ENCODE measurements at regions not wholly inside any gene's neighbourhood (a gene's known extent, or its start where the extent isn't known, plus 50 kb on each side); places are given as distances from the start of the nearest gene placed in this dataset.

DNA sequence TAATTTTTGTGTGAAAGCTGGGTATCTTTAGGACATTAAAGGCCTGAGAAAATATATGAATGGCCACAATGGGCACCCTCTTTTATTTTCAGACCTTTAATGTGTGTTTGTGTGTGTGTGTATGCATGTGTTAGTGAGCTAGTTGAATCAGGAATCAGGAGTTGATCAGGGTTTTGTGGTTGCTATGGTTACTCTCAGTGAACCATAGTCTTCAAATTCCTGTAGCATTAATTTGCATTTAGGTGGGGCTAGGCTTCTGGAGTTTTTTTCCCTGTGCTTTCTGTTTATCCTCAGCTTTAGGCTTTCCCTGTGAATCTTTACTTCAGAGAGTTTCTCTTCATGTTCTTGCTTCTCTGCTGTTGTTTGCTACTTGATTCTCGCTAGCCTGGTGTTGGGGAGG, 122.0 kb upstream of the ONECUT1 start:
- Histone ChIP-seq H3K79me2 (ENCODE audit: insufficient read depth, low read length) (no peaks in the 10 kb centered on the region), H3K36me3 (ENCODE audit: control insufficient read depth in 1 of 2, insufficient read depth in 2 of 2, low read length in 2 of 2) (no peaks in the 10 kb centered on the region), H3K9me2 (ENCODE audit: insufficient read depth) (no peaks in the 10 kb centered on the region), H3K4me1 (ENCODE audit: control insufficient read depth in 1 of 2, insufficient read depth in 2 of 2, low read length in 2 of 2) (no peaks in the 10 kb centered on the region), H3K9me3 (ENCODE audit: control insufficient read depth in 1 of 2, insufficient read depth in 1 of 2, low read depth in 1 of 2, low read length in 2 of 2) (no peaks in the 10 kb centered on the region), H4K20me1 (ENCODE audit: insufficient read depth) (no peaks in the 10 kb centered on the region; the same call in 1 of the 2 replicates), H3K27me3 (ENCODE audit: insufficient read depth, low read length) (peaks cover 30% of the 10 kb centered on the region), H3K4me2 (ENCODE audit: low read length) (no peak overlapping the region), H2AFZ (ENCODE audit: low read depth, low read length, poor library complexity, severe bottlenecking) (no peak overlapping the region), H3K9ac (ENCODE audit: low read length) (no peak overlapping the region), H3K27ac (ENCODE audit: low read depth, low read length) (no peak overlapping the region), H3K4me3 (replicated peaks in 1 of 2; ENCODE audit: low read depth in 1 of 2, low read length in 2 of 2) (no peak overlapping the region)
- RAD21 ChIA-PET (ENCODE audit: low non-redundant PET in 1 of 2, low total read pairs in 2 of 2, uncharacterized antibody in 2 of 2, unreplicated experiment in 2 of 2), result no interaction called here
- POLR2A ChIA-PET, result no interaction called here
- CTCF ChIA-PET, result no interaction called here
- intact Hi-C loops (cut with micrococcal nuclease), result no loop called here
- no peak for DNase-seq (ENCODE audit: low read depth, low spot score)
- no peak for ATAC-seq
- TF ChIP-seq, protein P1, sequence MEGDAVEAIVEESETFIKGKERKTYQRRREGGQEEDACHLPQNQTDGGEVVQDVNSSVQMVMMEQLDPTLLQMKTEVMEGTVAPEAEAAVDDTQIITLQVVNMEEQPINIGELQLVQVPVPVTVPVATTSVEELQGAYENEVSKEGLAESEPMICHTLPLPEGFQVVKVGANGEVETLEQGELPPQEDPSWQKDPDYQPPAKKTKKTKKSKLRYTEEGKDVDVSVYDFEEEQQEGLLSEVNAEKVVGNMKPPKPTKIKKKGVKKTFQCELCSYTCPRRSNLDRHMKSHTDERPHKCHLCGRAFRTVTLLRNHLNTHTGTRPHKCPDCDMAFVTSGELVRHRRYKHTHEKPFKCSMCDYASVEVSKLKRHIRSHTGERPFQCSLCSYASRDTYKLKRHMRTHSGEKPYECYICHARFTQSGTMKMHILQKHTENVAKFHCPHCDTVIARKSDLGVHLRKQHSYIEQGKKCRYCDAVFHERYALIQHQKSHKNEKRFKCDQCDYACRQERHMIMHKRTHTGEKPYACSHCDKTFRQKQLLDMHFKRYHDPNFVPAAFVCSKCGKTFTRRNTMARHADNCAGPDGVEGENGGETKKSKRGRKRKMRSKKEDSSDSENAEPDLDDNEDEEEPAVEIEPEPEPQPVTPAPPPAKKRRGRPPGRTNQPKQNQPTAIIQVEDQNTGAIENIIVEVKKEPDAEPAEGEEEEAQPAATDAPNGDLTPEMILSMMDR (IDR thresholded peaks at IDR 0.05 in 2 of 3, conservative IDR thresholded peaks at IDR 0.05 in 1 of 3; ENCODE audit: borderline replicate concordance in 1 of 3, insufficient read depth in 1 of 3, low read depth in 2 of 3, low read length in 2 of 3), result no peak
- no peak for TF ChIP-seq ZFX (IDR thresholded peaks at IDR 0.05)
- TF ChIP-seq YY1 (IDR thresholded peaks at IDR 0.05; ENCODE audit: extremely low read depth, insufficient replicate concordance, low read depth, low read length), result no peak
- no peak for TF ChIP-seq RAD21 (IDR thresholded peaks at IDR 0.05; ENCODE audit: low read depth)
- TF ChIP-seq POLR2AphosphoS5 (IDR thresholded peaks at IDR 0.05; ENCODE audit: low read depth, low read length), result no peak
- no peak for TF ChIP-seq CBX3 (IDR thresholded peaks at IDR 0.05; ENCODE audit: low read depth)
- no peak for TF ChIP-seq SIN3A (IDR thresholded peaks at IDR 0.05; ENCODE audit: low read depth)
- no peak for TF ChIP-seq EZH2phosphoT487 (IDR thresholded peaks at IDR 0.05; ENCODE audit: borderline replicate concordance)
- no peak for TF ChIP-seq SP1 (IDR thresholded peaks at IDR 0.05; ENCODE audit: low read depth)
- TF ChIP-seq, protein P2, sequence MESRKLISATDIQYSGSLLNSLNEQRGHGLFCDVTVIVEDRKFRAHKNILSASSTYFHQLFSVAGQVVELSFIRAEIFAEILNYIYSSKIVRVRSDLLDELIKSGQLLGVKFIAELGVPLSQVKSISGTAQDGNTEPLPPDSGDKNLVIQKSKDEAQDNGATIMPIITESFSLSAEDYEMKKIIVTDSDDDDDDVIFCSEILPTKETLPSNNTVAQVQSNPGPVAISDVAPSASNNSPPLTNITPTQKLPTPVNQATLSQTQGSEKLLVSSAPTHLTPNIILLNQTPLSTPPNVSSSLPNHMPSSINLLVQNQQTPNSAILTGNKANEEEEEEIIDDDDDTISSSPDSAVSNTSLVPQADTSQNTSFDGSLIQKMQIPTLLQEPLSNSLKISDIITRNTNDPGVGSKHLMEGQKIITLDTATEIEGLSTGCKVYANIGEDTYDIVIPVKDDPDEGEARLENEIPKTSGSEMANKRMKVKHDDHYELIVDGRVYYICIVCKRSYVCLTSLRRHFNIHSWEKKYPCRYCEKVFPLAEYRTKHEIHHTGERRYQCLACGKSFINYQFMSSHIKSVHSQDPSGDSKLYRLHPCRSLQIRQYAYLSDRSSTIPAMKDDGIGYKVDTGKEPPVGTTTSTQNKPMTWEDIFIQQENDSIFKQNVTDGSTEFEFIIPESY (IDR thresholded peaks at IDR 0.05; ENCODE audit: extremely low read depth, insufficient replicate concordance, low read length), result no peak
- TF ChIP-seq, protein P3, sequence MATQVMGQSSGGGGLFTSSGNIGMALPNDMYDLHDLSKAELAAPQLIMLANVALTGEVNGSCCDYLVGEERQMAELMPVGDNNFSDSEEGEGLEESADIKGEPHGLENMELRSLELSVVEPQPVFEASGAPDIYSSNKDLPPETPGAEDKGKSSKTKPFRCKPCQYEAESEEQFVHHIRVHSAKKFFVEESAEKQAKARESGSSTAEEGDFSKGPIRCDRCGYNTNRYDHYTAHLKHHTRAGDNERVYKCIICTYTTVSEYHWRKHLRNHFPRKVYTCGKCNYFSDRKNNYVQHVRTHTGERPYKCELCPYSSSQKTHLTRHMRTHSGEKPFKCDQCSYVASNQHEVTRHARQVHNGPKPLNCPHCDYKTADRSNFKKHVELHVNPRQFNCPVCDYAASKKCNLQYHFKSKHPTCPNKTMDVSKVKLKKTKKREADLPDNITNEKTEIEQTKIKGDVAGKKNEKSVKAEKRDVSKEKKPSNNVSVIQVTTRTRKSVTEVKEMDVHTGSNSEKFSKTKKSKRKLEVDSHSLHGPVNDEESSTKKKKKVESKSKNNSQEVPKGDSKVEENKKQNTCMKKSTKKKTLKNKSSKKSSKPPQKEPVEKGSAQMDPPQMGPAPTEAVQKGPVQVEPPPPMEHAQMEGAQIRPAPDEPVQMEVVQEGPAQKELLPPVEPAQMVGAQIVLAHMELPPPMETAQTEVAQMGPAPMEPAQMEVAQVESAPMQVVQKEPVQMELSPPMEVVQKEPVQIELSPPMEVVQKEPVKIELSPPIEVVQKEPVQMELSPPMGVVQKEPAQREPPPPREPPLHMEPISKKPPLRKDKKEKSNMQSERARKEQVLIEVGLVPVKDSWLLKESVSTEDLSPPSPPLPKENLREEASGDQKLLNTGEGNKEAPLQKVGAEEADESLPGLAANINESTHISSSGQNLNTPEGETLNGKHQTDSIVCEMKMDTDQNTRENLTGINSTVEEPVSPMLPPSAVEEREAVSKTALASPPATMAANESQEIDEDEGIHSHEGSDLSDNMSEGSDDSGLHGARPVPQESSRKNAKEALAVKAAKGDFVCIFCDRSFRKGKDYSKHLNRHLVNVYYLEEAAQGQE (IDR thresholded peaks at IDR 0.05; ENCODE audit: low read depth), result no peak
- TF ChIP-seq TCF7L2 (IDR thresholded peaks at IDR 0.05; ENCODE audit: borderline replicate concordance, extremely low read depth, insufficient read depth, insufficient read length), result no peak
- TF ChIP-seq FOSL1 (IDR thresholded peaks at IDR 0.05; ENCODE audit: low read depth), result no peak
- no peak for TF ChIP-seq CEBPB (IDR thresholded peaks at IDR 0.05; ENCODE audit: low read depth)
- no peak for TF ChIP-seq EZH2 (IDR thresholded peaks at IDR 0.05)
- TF ChIP-seq POLR2A (IDR thresholded peaks at IDR 0.05; ENCODE audit: borderline replicate concordance, extremely low read depth, insufficient read depth, insufficient read length), result no peak
- TF ChIP-seq, protein P4, sequence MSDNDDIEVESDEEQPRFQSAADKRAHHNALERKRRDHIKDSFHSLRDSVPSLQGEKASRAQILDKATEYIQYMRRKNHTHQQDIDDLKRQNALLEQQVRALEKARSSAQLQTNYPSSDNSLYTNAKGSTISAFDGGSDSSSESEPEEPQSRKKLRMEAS (IDR thresholded peaks at IDR 0.05), result no peak
- no peak for TF ChIP-seq ZNF274 (IDR thresholded peaks at IDR 0.05; ENCODE audit: low read depth, low read length)
- TF ChIP-seq ELF1 (IDR thresholded peaks at IDR 0.05; ENCODE audit: borderline replicate concordance, low read depth), result no peak
- BruUV-seq (replicated peaks), result no TSS peak
